ENCODE measurements at regions not wholly inside any gene's neighbourhood (a gene's known extent, or its start where the extent isn't known, plus 50 kb on each side); places are given as distances from the start of the nearest gene placed in this dataset.

DNA sequence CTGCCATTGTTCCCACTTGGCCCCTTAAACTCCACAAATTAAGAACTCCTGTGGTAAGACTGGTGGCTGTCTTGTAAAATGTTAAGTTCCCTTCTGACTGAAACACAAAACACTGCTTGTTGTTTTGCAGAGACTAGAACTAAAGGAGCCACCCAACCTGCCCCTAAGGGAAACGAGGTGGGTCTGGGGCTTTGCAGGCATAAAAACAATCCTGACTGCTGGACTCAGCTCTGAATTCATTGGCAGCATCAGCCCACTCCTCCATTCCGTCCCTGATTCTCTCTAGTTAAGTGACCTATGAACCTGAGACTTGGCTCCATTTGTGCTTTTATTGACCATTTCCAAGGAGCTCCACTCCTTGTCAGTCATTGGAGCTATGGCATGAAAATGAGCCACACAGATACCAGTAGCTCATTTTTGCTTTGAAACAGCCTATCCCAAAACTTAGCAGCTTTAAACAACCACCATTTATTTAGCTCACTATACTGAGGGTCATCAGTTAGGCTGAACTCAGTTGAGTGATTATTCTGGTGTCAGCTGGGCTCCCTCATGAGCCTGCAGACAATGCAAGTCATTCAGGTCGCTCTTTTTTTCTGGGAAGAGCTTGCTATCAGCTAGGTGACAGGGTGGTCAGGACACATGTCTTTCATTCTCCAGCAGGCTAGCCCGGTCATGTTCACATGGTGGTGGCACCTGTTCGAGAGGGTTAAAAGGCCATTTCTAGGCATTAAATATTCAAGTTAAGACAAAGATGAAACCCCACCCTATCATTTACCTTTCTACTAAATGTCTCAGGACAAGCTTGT, 175.1 kb upstream of the CTNNB1 start (continued):
- TF ChIP-seq JUND (IDR thresholded peaks at IDR 0.05; ENCODE audit: borderline replicate concordance, low read depth, low read length) (no peak), JUND (tag; IDR thresholded peaks at IDR 0.05; ENCODE audit: borderline replicate concordance, low read depth, low read length) (peak; percentile 18; the same call in 1 of the 3 replicates), NFE2L1 (tag; IDR thresholded peaks at IDR 0.05; ENCODE audit: borderline replicate concordance, low read depth) (0 out of 2 replicates have a peak, but pooled peaks have one; percentile 2), KAT2B (IDR thresholded peaks at IDR 0.05; ENCODE audit: low read depth, low read length) (no peak), CEBPB (tag; IDR thresholded peaks at IDR 0.05) (no peak), ZNF766 (CRISPR knock-in tag; conservative IDR thresholded peaks at IDR 0.05) (no peak), SREBF1 (IDR thresholded peaks at IDR 0.05; ENCODE audit: borderline replicate concordance, low read depth, low read length) (no peak), REST (IDR thresholded peaks at IDR 0.05; ENCODE audit: borderline replicate concordance) (no peak), REST (CRISPR knock-in tag; IDR thresholded peaks at IDR 0.05; ENCODE audit: low read depth) (no peak), ZBTB7A (IDR thresholded peaks at IDR 0.05; ENCODE audit: borderline replicate concordance, control insufficient read depth, low read depth, low read length) (no peak), THRA (IDR thresholded peaks at IDR 0.05) (no peak), EP400 (IDR thresholded peaks at IDR 0.05) (no peak), HDAC2 (IDR thresholded peaks at IDR 0.05) (no peak), CBFA2T2 (conservative IDR thresholded peaks at IDR 0.05) (peak; percentile 59), NFIC (IDR thresholded peaks at IDR 0.05) (no peak), CREM (IDR thresholded peaks at IDR 0.05; ENCODE audit: low read depth) (no peak), ZNF717 (CRISPR knock-in tag; IDR thresholded peaks at IDR 0.05) (no peak), DNMT1 (IDR thresholded peaks at IDR 0.05) (no peak)
- TF ChIP-seq, protein P1, sequence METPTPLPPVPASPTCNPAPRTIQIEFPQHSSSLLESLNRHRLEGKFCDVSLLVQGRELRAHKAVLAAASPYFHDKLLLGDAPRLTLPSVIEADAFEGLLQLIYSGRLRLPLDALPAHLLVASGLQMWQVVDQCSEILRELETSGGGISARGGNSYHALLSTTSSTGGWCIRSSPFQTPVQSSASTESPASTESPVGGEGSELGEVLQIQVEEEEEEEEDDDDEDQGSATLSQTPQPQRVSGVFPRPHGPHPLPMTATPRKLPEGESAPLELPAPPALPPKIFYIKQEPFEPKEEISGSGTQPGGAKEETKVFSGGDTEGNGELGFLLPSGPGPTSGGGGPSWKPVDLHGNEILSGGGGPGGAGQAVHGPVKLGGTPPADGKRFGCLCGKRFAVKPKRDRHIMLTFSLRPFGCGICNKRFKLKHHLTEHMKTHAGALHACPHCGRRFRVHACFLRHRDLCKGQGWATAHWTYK (CRISPR knock-in tag; IDR thresholded peaks at IDR 0.05) = no peak
